Activated naive CD8-positive, alpha-beta T cell treated with anti-CD3 and anti-CD28 coated beads, Interleukin-2, amount 50 U/mL, for 24 hours (primary cell): ENCODE measurements at regions not wholly inside any gene's neighbourhood (a gene's known extent, or its start where the extent isn't known, plus 50 kb on each side); places are given as distances from the start of the nearest gene placed in this dataset.

Source experiments
- ATAC-seq: fragments of 150-1000 bp; cut with Tn5 transposase; one replicate; pipeline ENCODE4 v1.10.0; 2021
- DNase-seq: peaks from one replicate; pipeline ENCODE4 v3.0.0; 2021
- H3K27ac Mint-ChIP-seq: one replicate; pipeline ENCODE4 v1.8.0; 2021; ENCODE audit warnings: mild to moderate bottlenecking, mixed read lengths
- H3K27me3 Mint-ChIP-seq: one replicate; pipeline ENCODE4 v1.8.0; 2021; ENCODE audit warnings: mixed read lengths
- H3K36me3 Mint-ChIP-seq: one replicate; pipeline ENCODE4 v1.8.0; 2021; ENCODE audit warnings: low read depth, mixed read lengths
- H3K4me1 Mint-ChIP-seq: one replicate; pipeline ENCODE4 v1.8.0; 2021; ENCODE audit warnings: mixed read lengths
- H3K4me3 Mint-ChIP-seq: one replicate; pipeline ENCODE4 v1.8.0; 2021; ENCODE audit warnings: mild to moderate bottlenecking, moderate library complexity, mixed read lengths
- H3K9me3 Mint-ChIP-seq: one replicate; pipeline ENCODE4 v1.8.0; 2021; ENCODE audit warnings: mixed read lengths

GRCh38 chr12:59186451-59186850 is 266.1 kb upstream of the LRIG3 start:
- Mint-ChIP-seq H3K27ac (no peak overlapping the region), H3K36me3 (no peaks in the 10 kb centered on the region), H3K27me3 (no peaks in the 10 kb centered on the region), H3K4me1 (peaks cover 4% of the 10 kb centered on the region), H3K4me3 (no peak overlapping the region), H3K9me3 (no peaks in the 10 kb centered on the region)
- DNase-seq (no peak), ATAC-seq (no peak)

- Mint-ChIP-seq H3K4me1 (peaks cover 4% of the 10 kb centered on the region), H3K27ac (no peak overlapping the region), H3K9me3 (no peaks in the 10 kb centered on the region), H3K36me3 (no peaks in the 10 kb centered on the region), H3K4me3 (no peak overlapping the region), H3K27me3 (no peaks in the 10 kb centered on the region)
- DNase-seq (no peak), ATAC-seq (no peak)
Measured at GRCh38 chr12:59185295-59185694, 265.0 kb upstream of the LRIG3 start.

GRCh38 chr12:59182658-59183455 is 262.6 kb upstream of the LRIG3 start:
- no peak overlapping the region for H3K4me3 Mint-ChIP-seq
- H3K9me3 Mint-ChIP-seq: no peaks in the 10 kb centered on the region
- H3K27ac Mint-ChIP-seq: no peak overlapping the region
- H3K4me1 Mint-ChIP-seq: peaks cover 4% of the 10 kb centered on the region
- peaks cover 3% of the 10 kb centered on the region for H3K27me3 Mint-ChIP-seq
- H3K36me3 Mint-ChIP-seq: no peaks in the 10 kb centered on the region
- ATAC-seq (no peak), DNase-seq (no peak)

- Mint-ChIP-seq H3K27ac (no peak overlapping the region), H3K4me1 (peaks cover 4% of the 10 kb centered on the region), H3K9me3 (no peaks in the 10 kb centered on the region), H3K27me3 (peaks cover 3% of the 10 kb centered on the region), H3K4me3 (no peak overlapping the region), H3K36me3 (no peaks in the 10 kb centered on the region)
- peak; percentile 90 for ATAC-seq
- DNase-seq: peak; percentile 45
Measured at GRCh38 chr12:59182191-59182590, 261.9 kb upstream of the LRIG3 start.

- DNase-seq (no peak), ATAC-seq (no peak)
- peaks cover 4% of the 10 kb centered on the region for H3K4me1 Mint-ChIP-seq
- no peak overlapping the region for H3K4me3 Mint-ChIP-seq
- H3K27ac Mint-ChIP-seq: no peak overlapping the region
- no peaks in the 10 kb centered on the region for H3K36me3 Mint-ChIP-seq
- peaks cover 3% of the 10 kb centered on the region for H3K27me3 Mint-ChIP-seq
- no peaks in the 10 kb centered on the region for H3K9me3 Mint-ChIP-seq
Measured at GRCh38 chr12:59181196-59181777, 261.0 kb upstream of the LRIG3 start.

- no peak overlapping the region for H3K27ac Mint-ChIP-seq
- peaks cover 3% of the 10 kb centered on the region for H3K27me3 Mint-ChIP-seq
- no peak overlapping the region for H3K4me3 Mint-ChIP-seq
- DNase-seq (no peak), ATAC-seq (no peak)
- no peaks in the 10 kb centered on the region for H3K36me3 Mint-ChIP-seq
- H3K4me1 Mint-ChIP-seq: peaks cover 4% of the 10 kb centered on the region
- no peaks in the 10 kb centered on the region for H3K9me3 Mint-ChIP-seq
Measured at GRCh38 chr12:59179231-59179630, 258.9 kb upstream of the LRIG3 start.

GRCh38 chr12:59173695-59174094 is 253.4 kb upstream of the LRIG3 start:
- H3K4me1 Mint-ChIP-seq: no peaks in the 10 kb centered on the region
- H3K36me3 Mint-ChIP-seq: no peaks in the 10 kb centered on the region
- H3K27me3 Mint-ChIP-seq: no peaks in the 10 kb centered on the region
- H3K4me3 Mint-ChIP-seq: no peak overlapping the region
- no peak overlapping the region for H3K27ac Mint-ChIP-seq
- ATAC-seq (no peak), DNase-seq (no peak)
- H3K9me3 Mint-ChIP-seq: no peaks in the 10 kb centered on the region

GRCh38 chr12:59168647-59169046 is 248.3 kb upstream of the LRIG3 start:
- Mint-ChIP-seq H3K36me3 (no peaks in the 10 kb centered on the region), H3K4me3 (no peak overlapping the region), H3K27me3 (no peaks in the 10 kb centered on the region), H3K4me1 (no peaks in the 10 kb centered on the region), H3K27ac (no peak overlapping the region), H3K9me3 (no peaks in the 10 kb centered on the region)
- no peak for ATAC-seq
- no peak for DNase-seq

GRCh38 chr12:59166457-59166856 is 246.2 kb upstream of the LRIG3 start:
- DNase-seq: no peak

GRCh38 chr12:59164991-59165718 is 244.9 kb upstream of the LRIG3 start:
- Mint-ChIP-seq H3K4me3 (no peak overlapping the region), H3K36me3 (no peaks in the 10 kb centered on the region), H3K9me3 (no peaks in the 10 kb centered on the region), H3K4me1 (no peaks in the 10 kb centered on the region), H3K27me3 (no peaks in the 10 kb centered on the region), H3K27ac (no peak overlapping the region)
- ATAC-seq: no peak
- DNase-seq: no peak

More at GRCh38 chr12:59166457-59166856, 246.2 kb upstream of the LRIG3 start:
- Mint-ChIP-seq H3K36me3 (no peaks in the 10 kb centered on the region), H3K27ac (no peak overlapping the region), H3K4me3 (no peak overlapping the region), H3K27me3 (no peaks in the 10 kb centered on the region), H3K4me1 (no peaks in the 10 kb centered on the region), H3K9me3 (no peaks in the 10 kb centered on the region)
- no peak for ATAC-seq

- Mint-ChIP-seq H3K9me3 (no peaks in the 10 kb centered on the region), H3K4me3 (no peak overlapping the region)
Measured at GRCh38 chr12:59164226-59164625, 243.9 kb upstream of the LRIG3 start.

GRCh38 chr12:59158681-59159080 is 238.4 kb upstream of the LRIG3 start:
- DNase-seq: no peak

More at GRCh38 chr12:59164226-59164625, 243.9 kb upstream of the LRIG3 start:
- Mint-ChIP-seq H3K27me3 (peaks cover 1% of the 10 kb centered on the region), H3K36me3 (no peaks in the 10 kb centered on the region), H3K4me1 (no peaks in the 10 kb centered on the region), H3K27ac (no peak overlapping the region)
- ATAC-seq: no peak
- no peak for DNase-seq

GRCh38 chr12:59158066-59158465 is 237.8 kb upstream of the LRIG3 start:
- DNase-seq: no peak
- Mint-ChIP-seq H3K27ac (no peak overlapping the region), H3K4me3 (no peak overlapping the region), H3K9me3 (peaks cover 17% of the 10 kb centered on the region), H3K36me3 (no peaks in the 10 kb centered on the region), H3K4me1 (no peaks in the 10 kb centered on the region), H3K27me3 (peaks cover 2% of the 10 kb centered on the region)
- ATAC-seq: no peak

More at GRCh38 chr12:59158681-59159080, 238.4 kb upstream of the LRIG3 start:
- H3K4me1 Mint-ChIP-seq: no peaks in the 10 kb centered on the region
- no peak for ATAC-seq
- H3K27me3 Mint-ChIP-seq: peaks cover 2% of the 10 kb centered on the region
- peaks cover 13% of the 10 kb centered on the region for H3K9me3 Mint-ChIP-seq
- H3K4me3 Mint-ChIP-seq: no peak overlapping the region
- H3K36me3 Mint-ChIP-seq: no peaks in the 10 kb centered on the region
- H3K27ac Mint-ChIP-seq: no peak overlapping the region

GRCh38 chr12:59155448-59155847 is 235.1 kb upstream of the LRIG3 start:
- H3K9me3 Mint-ChIP-seq: peaks cover 17% of the 10 kb centered on the region
- no peak for DNase-seq
- H3K27ac Mint-ChIP-seq: no peak overlapping the region
- ATAC-seq: no peak
- peaks cover 2% of the 10 kb centered on the region for H3K27me3 Mint-ChIP-seq
- H3K4me3 Mint-ChIP-seq: no peak overlapping the region
- no peaks in the 10 kb centered on the region for H3K36me3 Mint-ChIP-seq
- no peaks in the 10 kb centered on the region for H3K4me1 Mint-ChIP-seq

GRCh38 chr12:59151243-59151642 is 230.9 kb upstream of the LRIG3 start:
- Mint-ChIP-seq H3K4me3 (no peak overlapping the region), H3K27me3 (no peaks in the 10 kb centered on the region)

More at GRCh38 chr12:59151243-59151642, 230.9 kb upstream of the LRIG3 start:
- Mint-ChIP-seq H3K27ac (no peak overlapping the region), H3K36me3 (no peaks in the 10 kb centered on the region), H3K9me3 (peaks cover 12% of the 10 kb centered on the region), H3K4me1 (no peaks in the 10 kb centered on the region)
- ATAC-seq (no peak), DNase-seq (no peak)
